Stimulated activated naive CD8-positive, alpha-beta T cell treated with anti-CD3 and anti-CD28 coated beads, Interleukin-15, amount 100 ng/mL, for 72 hours (primary cell): ENCODE measurements at regions not wholly inside any gene's neighbourhood (a gene's known extent, or its start where the extent isn't known, plus 50 kb on each side); places are given as distances from the start of the nearest gene placed in this dataset.
"Not testable (repeated sequence)": the region's sequence is repeated elsewhere in the genome, so short reads cannot be mapped to it uniquely, and the experiment has no call there.

ENCODE experiments used
- ATAC-seq: fragments of 150-1000 bp; cut with Tn5 transposase; 2 replicates; pipeline ENCODE4 v1.10.0; 2021; ENCODE audit warnings: mild to moderate bottlenecking, moderate library complexity
- DNase-seq, 2 donors: peaks; one replicate each; pipeline ENCODE4 v3.0.0; 2021 to 2022
- H3K27ac Mint-ChIP-seq, 2 donors: one replicate each; pipeline ENCODE4 v1.8.0; 2022; ENCODE audit warnings: mild to moderate bottlenecking in 2 of 2, mixed read lengths in 2 of 2, moderate library complexity in 2 of 2
- H3K27me3 Mint-ChIP-seq: one replicate; pipeline ENCODE4 v1.8.0; 2022; ENCODE audit warnings: mixed read lengths
- H3K4me1 Mint-ChIP-seq: one replicate; pipeline ENCODE4 v1.8.0; 2022; ENCODE audit warnings: mild to moderate bottlenecking, mixed read lengths
- H3K4me3 Mint-ChIP-seq, 2 donors: one replicate each; pipeline ENCODE4 v1.8.0; 2022; ENCODE audit warnings: mild to moderate bottlenecking in 2 of 2, mixed read lengths in 2 of 2, moderate library complexity in 1 of 2
- H3K9me3 Mint-ChIP-seq, 2 donors: one replicate each; pipeline ENCODE4 v1.8.0; 2022; ENCODE audit warnings: mixed read lengths in 2 of 2

- H3K9me3 Mint-ChIP-seq: peaks cover 0 to 7% of the 10 kb centered on the region in 2 donors
- H3K27me3 Mint-ChIP-seq: peaks cover 34% of the 10 kb centered on the region
- H3K4me3 Mint-ChIP-seq: no peak overlapping the region
- H3K4me1 Mint-ChIP-seq: no peaks in the 10 kb centered on the region
- DNase-seq: no peak
- H3K27ac Mint-ChIP-seq: no peak overlapping the region
- ATAC-seq: no peak
These were observed 51.9 kb upstream of the SPDL1 start for GRCh38 chr5:169531631-169532030.

- Mint-ChIP-seq H3K27me3 (peaks cover 72% of the 10 kb centered on the region), H3K4me1 (no peaks in the 10 kb centered on the region), H3K27ac (no peak overlapping the region), H3K9me3 (peaks cover 0 to 8% of the 10 kb centered on the region in 2 donors), H3K4me3 (no peak overlapping the region)
- DNase-seq (no peak), ATAC-seq (no peak)
These were observed 55.7 kb upstream of the SPDL1 start for GRCh38 chr5:169527863-169528262.

GRCh38 chr5:169527066-169527465, 56.5 kb upstream of the SPDL1 start:
- H3K9me3 Mint-ChIP-seq: peaks cover 0 to 8% of the 10 kb centered on the region in 2 donors

DNA sequence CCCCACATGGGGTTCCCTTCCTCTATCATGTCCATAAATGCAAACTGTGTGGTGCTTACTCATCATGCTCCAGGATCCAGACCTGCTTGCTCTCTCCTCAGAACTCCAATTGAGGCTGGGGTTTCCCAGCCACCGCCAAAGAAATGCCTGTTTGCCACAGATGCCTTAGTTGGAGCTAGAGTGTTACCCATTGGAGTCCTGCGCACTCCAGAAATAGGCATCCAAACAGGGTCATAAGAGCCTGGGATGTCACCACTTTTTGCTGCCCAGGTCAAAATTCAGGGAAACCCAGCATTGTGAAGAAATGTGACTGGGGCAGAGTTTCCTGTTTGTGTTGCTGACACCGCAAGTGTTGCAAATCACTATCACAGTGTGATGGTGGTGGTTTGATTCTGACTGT, 60.7 kb upstream of the SPDL1 start:
- peaks cover 63% of the 10 kb centered on the region for H3K27me3 Mint-ChIP-seq
- no peaks in the 10 kb centered on the region for H3K4me1 Mint-ChIP-seq
- ATAC-seq: no peak
- no peak overlapping the region for H3K4me3 Mint-ChIP-seq
- DNase-seq: no peak
- H3K9me3 Mint-ChIP-seq: peaks cover 1 to 8% of the 10 kb centered on the region in 2 donors
- H3K27ac Mint-ChIP-seq: no peak overlapping the region

More at GRCh38 chr5:169527066-169527465, 56.5 kb upstream of the SPDL1 start:
- Mint-ChIP-seq H3K4me3 (no peak overlapping the region), H3K4me1 (no peaks in the 10 kb centered on the region), H3K27me3 (peaks cover 80% of the 10 kb centered on the region), H3K27ac (no peak overlapping the region)
- DNase-seq (no peak), ATAC-seq (no peak)

- DNase-seq: no peak
- no peak overlapping the region for H3K4me3 Mint-ChIP-seq
These were observed 62.1 kb upstream of the SPDL1 start for GRCh38 chr5:169521366-169521983.

GRCh38 chr5:169519358-169519757, 64.2 kb upstream of the SPDL1 start:
- DNase-seq: no peak
- Mint-ChIP-seq H3K4me3 (no peak overlapping the region), H3K27ac (no peak overlapping the region), H3K4me1 (no peaks in the 10 kb centered on the region), H3K27me3 (peaks cover 31% of the 10 kb centered on the region), H3K9me3 (peaks cover 0 to 4% of the 10 kb centered on the region in 2 donors)
- no peak for ATAC-seq

More at GRCh38 chr5:169521366-169521983, 62.1 kb upstream of the SPDL1 start:
- no peak for ATAC-seq
- Mint-ChIP-seq H3K9me3 (peaks cover 0 to 4% of the 10 kb centered on the region in 2 donors), H3K27me3 (peaks cover 52% of the 10 kb centered on the region), H3K27ac (no peak overlapping the region), H3K4me1 (no peaks in the 10 kb centered on the region)

DNA sequence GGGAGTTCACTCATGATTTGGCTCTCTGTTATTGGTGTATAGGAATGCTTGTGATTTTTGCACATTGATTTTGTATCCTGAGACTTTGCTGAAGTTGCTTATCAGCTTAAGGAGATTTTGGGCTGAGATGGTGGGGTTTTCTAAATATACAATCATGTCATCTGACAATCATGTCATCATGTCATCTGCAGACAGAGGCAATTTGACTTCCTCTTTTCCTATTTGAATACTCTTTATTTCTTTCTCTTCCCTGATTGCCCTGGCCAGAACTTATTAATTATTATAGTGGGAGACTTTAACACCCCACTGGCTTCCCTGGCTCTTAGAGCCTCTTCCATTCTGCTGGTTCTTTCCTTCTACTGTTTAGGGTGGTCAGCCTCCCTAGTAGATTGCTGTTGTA, 64.8 kb upstream of the SPDL1 start:
- not testable (repeated sequence) for H3K9me3 Mint-ChIP-seq, ATAC-seq, H3K27ac Mint-ChIP-seq, H3K4me3 Mint-ChIP-seq, DNase-seq, H3K4me1 Mint-ChIP-seq
- peaks cover 25% of the 10 kb centered on the region for H3K27me3 Mint-ChIP-seq

DNA sequence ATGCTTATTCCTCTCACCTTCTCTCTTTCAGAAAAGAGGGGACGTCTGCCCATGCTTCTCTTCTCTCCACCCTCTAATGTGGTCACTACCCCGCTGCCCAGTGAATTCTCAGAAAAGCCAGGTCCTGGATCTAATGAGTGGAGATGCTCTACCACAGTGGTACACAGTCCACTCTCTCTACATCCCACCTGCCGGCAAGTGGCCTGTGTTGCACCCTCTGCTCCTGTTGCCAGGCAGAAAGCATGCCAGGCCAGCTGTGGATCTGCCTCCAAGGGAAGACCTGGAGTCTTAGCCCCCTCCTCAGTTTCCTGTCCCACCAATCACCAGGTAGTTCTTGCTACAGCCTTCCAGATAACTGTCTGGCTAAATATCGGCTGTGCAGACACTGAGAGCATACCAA, 71.2 kb upstream of the SPDL1 start:
- DNase-seq (no peak), ATAC-seq (no peak)
- Mint-ChIP-seq H3K9me3 (no peaks in the 10 kb centered on the region), H3K27ac (no peak overlapping the region), H3K4me1 (no peaks in the 10 kb centered on the region), H3K4me3 (no peak overlapping the region), H3K27me3 (no peaks in the 10 kb centered on the region)

DNA sequence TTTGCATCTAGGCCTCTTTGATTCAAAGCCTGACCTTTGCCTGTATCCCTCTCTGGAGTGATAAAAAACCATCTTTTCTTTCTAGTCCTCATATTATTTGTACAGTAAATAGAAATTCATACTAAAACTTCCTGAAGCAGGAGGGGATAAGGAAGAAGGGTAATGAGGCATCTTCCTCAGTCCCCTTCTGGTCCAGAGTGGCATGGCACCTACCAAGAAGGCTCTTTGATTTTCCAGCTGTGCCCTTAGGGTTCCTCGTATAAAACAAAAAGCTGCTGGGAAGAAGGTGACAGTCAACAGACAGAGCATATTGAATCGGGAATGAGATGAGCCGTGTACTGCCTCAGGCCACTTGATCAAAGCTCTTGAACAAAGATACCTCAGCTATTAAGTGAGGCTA, 71.9 kb upstream of the SPDL1 start:
- no peaks in the 10 kb centered on the region for H3K9me3 Mint-ChIP-seq
- H3K4me1 Mint-ChIP-seq: no peaks in the 10 kb centered on the region
- H3K27ac Mint-ChIP-seq: no peak overlapping the region
- DNase-seq: no peak
- no peak for ATAC-seq
- H3K4me3 Mint-ChIP-seq: no peak overlapping the region
- peaks cover 3% of the 10 kb centered on the region for H3K27me3 Mint-ChIP-seq

- Mint-ChIP-seq H3K9me3 (no peaks in the 10 kb centered on the region), H3K27me3 (peaks cover 24% of the 10 kb centered on the region), H3K27ac (no peak overlapping the region), H3K4me3 (no peak overlapping the region), H3K4me1 (no peaks in the 10 kb centered on the region)
- DNase-seq (no peak), ATAC-seq (no peak)
These were observed 76.5 kb upstream of the SPDL1 start for GRCh38 chr5:169507051-169507450.

GRCh38 chr5:169503886-169504285, 79.7 kb upstream of the SPDL1 start:
- no peak for ATAC-seq
- no peak overlapping the region for H3K4me3 Mint-ChIP-seq
- H3K4me1 Mint-ChIP-seq: no peaks in the 10 kb centered on the region
- H3K27ac Mint-ChIP-seq: peak overlapping the region in 1 of 2 donors; percentile 8
- no peak for DNase-seq
- H3K9me3 Mint-ChIP-seq: no peaks in the 10 kb centered on the region
- H3K27me3 Mint-ChIP-seq: peaks cover 24% of the 10 kb centered on the region

GRCh38 chr5:169499990-169500505, 83.5 kb upstream of the SPDL1 start:
- no peak for ATAC-seq
- Mint-ChIP-seq H3K4me1 (no peaks in the 10 kb centered on the region), H3K9me3 (no peaks in the 10 kb centered on the region), H3K27ac (no peak overlapping the region), H3K4me3 (no peak overlapping the region), H3K27me3 (peaks cover 22% of the 10 kb centered on the region)
- DNase-seq: no peak

- Mint-ChIP-seq H3K9me3 (no peaks in the 10 kb centered on the region), H3K27me3 (peaks cover 8% of the 10 kb centered on the region), H3K4me1 (no peaks in the 10 kb centered on the region), H3K4me3 (no peak overlapping the region), H3K27ac (peak overlapping the region in 1 of 2 donors; percentile 11)
- no peak for ATAC-seq
- DNase-seq: no peak
These were observed 86.7 kb upstream of the SPDL1 start for GRCh38 chr5:169496878-169497277.

DNA sequence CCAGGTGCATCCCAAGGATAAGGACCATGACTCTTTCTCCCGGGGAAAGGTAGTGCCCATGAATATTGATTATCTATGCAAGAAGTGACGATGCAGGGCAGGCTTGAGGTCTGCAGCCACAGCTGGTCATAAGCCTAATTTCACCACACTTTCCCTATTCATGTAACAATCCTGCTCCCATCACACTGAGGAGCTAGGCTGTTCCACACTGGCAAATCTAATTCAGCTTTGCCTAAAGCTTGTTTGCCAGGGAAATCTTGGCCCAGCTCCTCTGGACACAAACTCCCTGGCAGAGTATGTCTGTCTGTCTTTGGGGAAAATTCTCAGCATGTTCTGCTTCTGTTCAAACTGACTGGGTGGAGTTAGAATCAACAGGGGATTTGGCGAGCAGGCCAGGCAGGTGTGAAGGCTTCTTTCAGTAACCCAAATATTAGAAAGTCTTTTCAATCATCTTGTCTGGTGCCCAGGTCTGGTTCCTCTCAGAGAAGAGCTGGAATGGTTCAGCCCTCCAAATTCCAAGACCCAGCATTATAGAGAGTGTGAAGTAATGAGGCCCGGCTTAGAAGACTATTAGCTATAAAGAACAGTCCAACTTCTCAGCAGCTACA, 88.5 kb upstream of the SPDL1 start:
- DNase-seq: no peak
- no peaks in the 10 kb centered on the region for H3K4me1 Mint-ChIP-seq
- H3K9me3 Mint-ChIP-seq: no peaks in the 10 kb centered on the region
- H3K27me3 Mint-ChIP-seq: peaks cover 8% of the 10 kb centered on the region
- H3K27ac Mint-ChIP-seq: no peak overlapping the region
- ATAC-seq: no peak
- H3K4me3 Mint-ChIP-seq: no peak overlapping the region

GRCh38 chr5:169494383-169494935, 89.1 kb upstream of the SPDL1 start:
- no peaks in the 10 kb centered on the region for H3K4me1 Mint-ChIP-seq
- DNase-seq (no peak), ATAC-seq (no peak)
- peaks cover 8% of the 10 kb centered on the region for H3K27me3 Mint-ChIP-seq
- no peak overlapping the region for H3K27ac Mint-ChIP-seq
- no peaks in the 10 kb centered on the region for H3K9me3 Mint-ChIP-seq
- no peak overlapping the region for H3K4me3 Mint-ChIP-seq

- peaks cover 0 to 14% of the 10 kb centered on the region in 2 donors for H3K9me3 Mint-ChIP-seq
- peaks cover 18% of the 10 kb centered on the region for H3K27me3 Mint-ChIP-seq
- H3K4me3 Mint-ChIP-seq: no peak overlapping the region
- no peaks in the 10 kb centered on the region for H3K4me1 Mint-ChIP-seq
- ATAC-seq (no peak), DNase-seq (no peak)
- H3K27ac Mint-ChIP-seq: no peak overlapping the region
These were observed 109.3 kb upstream of the SPDL1 start for GRCh38 chr5:169474226-169474625.
